ENCODE measurements at regions not wholly inside any gene's neighbourhood (a gene's known extent, or its start where the extent isn't known, plus 50 kb on each side); places are given as distances from the start of the nearest gene placed in this dataset.

GRCh38 chr5:135216471-135217343 lies 182.3 kb downstream of the MACROH2A1 start:
- no peak for TF ChIP-seq POLR2AphosphoS5 (IDR thresholded peaks at IDR 0.05; ENCODE audit: borderline replicate concordance, low read depth, low read length)
- no peak for TF ChIP-seq EZH2 (IDR thresholded peaks at IDR 0.05)
- Histone ChIP-seq H3K27ac (no peak overlapping the region), H3K9me3 (ENCODE audit: low read depth, low read length) (no peaks in the 10 kb centered on the region), H3K36me3 (ENCODE audit: insufficient read depth, low read length) (no peaks in the 10 kb centered on the region), H3K4me3 (no peak overlapping the region), H3K9ac (ENCODE audit: insufficient read length) (no peak overlapping the region)
- no peak for DNase-seq (ENCODE audit: low read depth, low spot score)

- H3K4me3 ChIP-seq, result no peak overlapping the region
- TF ChIP-seq POLR2AphosphoS5 (IDR thresholded peaks at IDR 0.05; ENCODE audit: borderline replicate concordance, low read depth, low read length) (no peak), EZH2 (IDR thresholded peaks at IDR 0.05) (no peak), FOXP2 (optimal IDR thresholded peaks at IDR 0.05; ENCODE audit: control extremely low read depth, extremely low read length, insufficient read depth) (no peak)
- H3K9me3 ChIP-seq (ENCODE audit: low read depth, low read length), result no peaks in the 10 kb centered on the region
- no peak for DNase-seq (ENCODE audit: low read depth, low spot score)
- no peak overlapping the region for H3K9ac ChIP-seq (ENCODE audit: insufficient read length)
- no peak overlapping the region for H3K27ac ChIP-seq
- H3K36me3 ChIP-seq (ENCODE audit: insufficient read depth, low read length), result no peaks in the 10 kb centered on the region
Measured at GRCh38 chr5:135215617-135216470, 181.8 kb upstream of the PITX1 start.

GRCh38 chr5:135214897-135215616 lies 181.0 kb upstream of the PITX1 start:
- no peaks in the 10 kb centered on the region for H3K9me3 ChIP-seq (ENCODE audit: low read depth, low read length)
- no peak overlapping the region for H3K9ac ChIP-seq (ENCODE audit: insufficient read length)
- TF ChIP-seq FOXP2 (optimal IDR thresholded peaks at IDR 0.05; ENCODE audit: control extremely low read depth, extremely low read length, insufficient read depth), result no peak
- no peak for TF ChIP-seq POLR2AphosphoS5 (IDR thresholded peaks at IDR 0.05; ENCODE audit: borderline replicate concordance, low read depth, low read length)
- no peak for TF ChIP-seq EZH2 (IDR thresholded peaks at IDR 0.05)
- no peak overlapping the region for H3K27ac ChIP-seq
- H3K4me3 ChIP-seq, result no peak overlapping the region
- no peaks in the 10 kb centered on the region for H3K36me3 ChIP-seq (ENCODE audit: insufficient read depth, low read length)
- DNase-seq (ENCODE audit: low read depth, low spot score), result no peak

GRCh38 chr5:135213466-135214239 lies 179.6 kb upstream of the PITX1 start:
- no peak for DNase-seq (ENCODE audit: low read depth, low spot score)
- H3K27ac ChIP-seq, result no peak overlapping the region
- no peaks in the 10 kb centered on the region for H3K36me3 ChIP-seq (ENCODE audit: insufficient read depth, low read length)
- H3K9ac ChIP-seq (ENCODE audit: insufficient read length), result no peak overlapping the region
- TF ChIP-seq POLR2AphosphoS5 (IDR thresholded peaks at IDR 0.05; ENCODE audit: borderline replicate concordance, low read depth, low read length), result no peak
- TF ChIP-seq EZH2 (IDR thresholded peaks at IDR 0.05), result no peak
- TF ChIP-seq FOXP2 (optimal IDR thresholded peaks at IDR 0.05; ENCODE audit: control extremely low read depth, extremely low read length, insufficient read depth), result no peak
- H3K4me3 ChIP-seq, result no peak overlapping the region
- no peaks in the 10 kb centered on the region for H3K9me3 ChIP-seq (ENCODE audit: low read depth, low read length)

- H3K36me3 ChIP-seq (ENCODE audit: insufficient read depth, low read length), result no peaks in the 10 kb centered on the region
- no peak for DNase-seq (ENCODE audit: low read depth, low spot score)
- H3K4me3 ChIP-seq, result no peak overlapping the region
- TF ChIP-seq FOXP2 (optimal IDR thresholded peaks at IDR 0.05; ENCODE audit: control extremely low read depth, extremely low read length, insufficient read depth) (no peak), POLR2AphosphoS5 (IDR thresholded peaks at IDR 0.05; ENCODE audit: borderline replicate concordance, low read depth, low read length) (no peak), EZH2 (IDR thresholded peaks at IDR 0.05) (no peak)
- H3K27ac ChIP-seq, result no peak overlapping the region
- no peak overlapping the region for H3K9ac ChIP-seq (ENCODE audit: insufficient read length)
- no peaks in the 10 kb centered on the region for H3K9me3 ChIP-seq (ENCODE audit: low read depth, low read length)
Measured at GRCh38 chr5:135213027-135213386, 179.0 kb upstream of the PITX1 start.

GRCh38 chr5:135212361-135213026 lies 178.5 kb upstream of the PITX1 start:
- Histone ChIP-seq H3K4me3 (no peak overlapping the region), H3K27ac (no peak overlapping the region)
- no peak for TF ChIP-seq EZH2 (IDR thresholded peaks at IDR 0.05)
- TF ChIP-seq POLR2AphosphoS5 (IDR thresholded peaks at IDR 0.05; ENCODE audit: borderline replicate concordance, low read depth, low read length), result no peak
- TF ChIP-seq FOXP2 (optimal IDR thresholded peaks at IDR 0.05; ENCODE audit: control extremely low read depth, extremely low read length, insufficient read depth), result no peak

GRCh38 chr5:135211791-135212190 lies 177.8 kb upstream of the PITX1 start:
- H3K27ac ChIP-seq, result no peak overlapping the region
- DNase-seq (ENCODE audit: low read depth, low spot score), result no peak
- no peaks in the 10 kb centered on the region for H3K9me3 ChIP-seq (ENCODE audit: low read depth, low read length)
- H3K9ac ChIP-seq (ENCODE audit: insufficient read length), result no peak overlapping the region
- no peak for TF ChIP-seq POLR2AphosphoS5 (IDR thresholded peaks at IDR 0.05; ENCODE audit: borderline replicate concordance, low read depth, low read length)
- H3K4me3 ChIP-seq, result no peak overlapping the region
- no peaks in the 10 kb centered on the region for H3K36me3 ChIP-seq (ENCODE audit: insufficient read depth, low read length)

More at GRCh38 chr5:135212361-135213026, 178.5 kb upstream of the PITX1 start:
- DNase-seq (ENCODE audit: low read depth, low spot score), result no peak
- no peaks in the 10 kb centered on the region for H3K36me3 ChIP-seq (ENCODE audit: insufficient read depth, low read length)
- H3K9me3 ChIP-seq (ENCODE audit: low read depth, low read length), result no peaks in the 10 kb centered on the region
- no peak overlapping the region for H3K9ac ChIP-seq (ENCODE audit: insufficient read length)

Measured in SK-N-MC (cell line).